GM19238 (cell line): ENCODE measurements at regions not wholly inside any gene's neighbourhood (a gene's known extent, or its start where the extent isn't known, plus 50 kb on each side); places are given as distances from the start of the nearest gene placed in this dataset.
"Not testable (repeated sequence)": the region's sequence is repeated elsewhere in the genome, so short reads cannot be mapped to it uniquely, and the experiment has no call there.

Source experiments
- DNase-seq: peaks from one replicate; pipeline ENCODE4 v3.0.0; 2011; ENCODE audit warnings: low spot score; ENCODE audit not compliant: insufficient read length

- no peak for DNase-seq
These were observed 915.3 kb downstream of the UQCRFS1 start for GRCh38 chr19:28297586-28298157.

DNA sequence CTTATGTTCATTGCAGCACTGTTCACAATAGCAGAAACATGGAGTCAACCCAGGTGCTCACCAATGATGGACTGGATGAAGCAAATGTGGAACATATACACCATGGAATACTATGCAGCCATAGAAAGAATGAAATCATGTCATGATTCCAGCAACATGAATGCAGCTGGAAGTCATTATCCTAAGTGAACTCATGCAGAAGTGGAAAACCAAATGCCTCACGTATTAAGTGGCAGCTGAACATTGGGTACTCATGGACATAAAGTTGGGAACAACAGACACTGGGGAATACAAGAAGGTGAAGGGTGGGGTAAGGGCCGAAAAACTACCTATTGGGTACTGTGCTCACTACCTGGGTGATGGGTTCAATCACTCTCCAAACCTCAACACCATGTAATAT, 915.9 kb downstream of the UQCRFS1 start:
- no peak for DNase-seq

DNA sequence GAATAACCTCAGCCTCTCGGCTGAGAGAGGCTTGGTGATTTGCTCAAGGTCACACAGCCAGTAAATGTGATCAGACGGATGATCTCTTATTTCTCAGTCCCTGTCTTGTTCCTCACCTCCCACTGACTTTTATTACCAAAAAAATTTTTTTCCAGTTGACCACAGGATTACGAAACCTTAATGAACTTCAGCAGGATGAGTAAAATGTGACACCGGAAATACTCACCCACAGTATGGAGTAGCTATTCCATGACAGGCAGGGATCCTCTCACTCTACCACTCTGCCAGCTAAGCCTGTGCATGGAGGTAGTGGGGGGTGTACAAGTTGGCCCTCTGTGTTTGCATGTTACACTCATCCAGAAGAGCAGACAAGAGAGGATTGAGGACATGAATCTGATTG, 916.4 kb downstream of the UQCRFS1 start:
- no peak for DNase-seq

- not testable (repeated sequence) for DNase-seq
These were observed 918.0 kb downstream of the UQCRFS1 start for GRCh38 chr19:28294975-28295374.

DNA sequence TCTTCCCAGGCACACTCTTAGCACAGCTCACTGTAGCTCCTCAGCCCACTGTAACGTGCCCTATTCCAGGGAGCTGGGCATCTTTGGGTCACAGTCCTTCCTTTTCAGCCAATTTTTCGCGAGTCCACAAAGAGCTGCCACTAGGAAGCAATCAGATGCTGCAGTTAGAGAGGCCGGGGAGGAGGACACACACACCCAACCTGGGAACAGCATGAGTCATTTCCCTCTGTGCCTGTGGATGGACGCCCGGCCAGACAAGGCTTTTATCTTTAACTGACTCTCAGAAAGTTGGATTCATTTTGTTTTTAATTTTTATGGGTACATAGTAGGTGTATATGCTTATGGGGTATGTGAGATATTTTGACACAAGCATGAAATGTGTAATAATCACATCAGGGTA, 918.6 kb downstream of the UQCRFS1 start:
- no peak for DNase-seq

GRCh38 chr19:28293685-28294084, 919.3 kb downstream of the UQCRFS1 start:
- no peak for DNase-seq

- DNase-seq: no peak
These were observed 920.0 kb downstream of the UQCRFS1 start for GRCh38 chr19:28292822-28293500.

DNA sequence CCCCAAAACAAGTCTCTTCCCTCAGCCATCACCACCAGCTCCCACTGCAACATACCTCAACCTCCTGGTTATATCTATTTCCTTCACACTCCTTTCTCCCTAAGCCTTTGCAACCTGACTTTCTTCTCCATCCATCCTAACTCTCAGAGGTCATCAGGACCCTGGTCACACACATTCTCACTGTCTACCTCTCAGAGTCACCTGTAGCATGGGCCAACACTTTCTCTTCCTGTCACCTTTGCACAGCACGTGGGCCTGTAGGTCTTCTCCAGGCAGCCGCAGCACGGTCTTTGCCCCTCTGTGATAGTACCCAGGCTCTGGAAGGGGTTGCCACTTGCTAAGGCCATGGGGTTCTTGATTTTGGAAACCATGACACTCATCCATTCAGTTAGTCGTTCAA, 921.1 kb downstream of the UQCRFS1 start:
- no peak for DNase-seq

DNA sequence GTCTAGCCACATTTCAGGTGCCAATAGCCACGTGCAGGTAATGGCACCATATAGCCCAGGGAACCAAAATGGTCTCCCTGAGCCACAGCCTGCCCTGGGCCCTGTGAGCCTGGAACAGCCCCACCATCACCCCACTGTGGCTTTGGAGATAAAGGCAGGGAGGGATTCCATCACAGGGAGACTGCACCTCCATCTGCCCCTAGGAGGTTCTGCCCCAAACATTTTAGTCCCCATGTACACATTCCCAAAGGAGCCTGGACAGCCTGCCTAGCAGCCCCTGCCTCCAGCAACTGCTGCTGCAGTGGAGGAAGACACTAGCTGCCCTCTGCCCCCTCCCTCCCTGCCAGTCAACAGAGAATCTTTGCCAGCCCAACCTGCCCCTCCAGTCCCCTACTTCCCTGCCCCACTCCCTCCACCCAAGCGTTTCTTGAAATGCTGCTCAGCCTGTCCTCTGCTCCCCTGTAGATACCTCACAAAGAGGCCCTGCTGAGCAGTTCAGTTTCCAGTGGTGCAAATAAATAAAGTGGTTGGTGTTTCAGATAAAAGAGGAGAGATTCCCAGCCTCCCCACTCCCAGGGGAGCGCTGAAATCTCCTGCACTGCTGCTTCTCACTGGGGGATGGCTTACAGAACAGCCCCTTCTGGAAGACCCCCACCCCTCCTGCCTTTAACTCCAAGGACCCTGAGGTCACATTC, 921.8 kb downstream of the UQCRFS1 start:
- no peak for DNase-seq

GRCh38 chr19:28289295-28290063, 923.5 kb downstream of the UQCRFS1 start:
- no peak for DNase-seq

- no peak for DNase-seq
These were observed 924.2 kb downstream of the UQCRFS1 start for GRCh38 chr19:28288572-28289264.

DNA sequence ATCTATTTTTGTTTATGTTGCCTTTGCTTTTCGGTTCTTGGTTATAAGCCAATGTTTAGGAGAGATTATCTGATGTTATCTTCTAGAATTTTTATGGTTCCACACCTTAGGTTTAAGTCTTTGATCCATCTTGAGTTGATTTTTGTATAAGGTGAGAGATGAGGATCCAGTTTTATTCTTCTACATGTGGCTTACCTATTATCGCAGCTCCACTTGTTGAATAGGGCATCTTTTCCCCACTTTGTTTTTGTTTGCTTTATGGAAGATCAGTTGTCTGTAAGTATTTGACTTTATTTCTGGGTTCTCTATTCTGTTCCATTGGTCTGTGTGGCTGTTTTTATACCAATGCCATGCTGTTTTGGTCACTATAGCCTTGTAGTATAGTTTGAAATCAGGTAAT, 927.0 kb downstream of the UQCRFS1 start:
- no peak for DNase-seq

DNA sequence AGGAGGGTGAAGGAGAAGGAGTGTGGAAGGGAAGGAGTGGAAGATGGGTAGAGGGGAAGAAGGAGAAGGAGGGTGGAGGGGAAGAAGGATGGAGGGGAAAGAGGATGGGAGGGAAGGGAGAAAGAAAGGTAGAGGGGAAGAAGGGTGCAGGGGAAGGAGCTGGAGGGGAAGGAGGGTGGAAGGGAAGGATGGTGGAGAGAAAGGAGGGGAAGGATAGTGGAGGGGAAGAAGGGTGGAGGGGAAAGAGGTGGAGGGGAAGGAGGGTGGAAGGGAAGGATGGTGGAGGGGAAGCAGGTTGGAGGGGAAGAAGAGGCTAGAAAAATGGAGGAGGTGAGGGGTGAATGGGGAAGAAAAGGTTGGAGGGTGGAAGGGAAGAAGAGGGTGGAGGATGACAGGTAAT, 927.9 kb downstream of the UQCRFS1 start:
- no peak for DNase-seq

GRCh38 chr19:28284389-28284788, 928.6 kb downstream of the UQCRFS1 start:
- no peak for DNase-seq

- DNase-seq: no peak
These were observed 929.4 kb downstream of the UQCRFS1 start for GRCh38 chr19:28283592-28283991.

- DNase-seq: no peak
These were observed 931.3 kb downstream of the UQCRFS1 start for GRCh38 chr19:28281676-28282075.

DNA sequence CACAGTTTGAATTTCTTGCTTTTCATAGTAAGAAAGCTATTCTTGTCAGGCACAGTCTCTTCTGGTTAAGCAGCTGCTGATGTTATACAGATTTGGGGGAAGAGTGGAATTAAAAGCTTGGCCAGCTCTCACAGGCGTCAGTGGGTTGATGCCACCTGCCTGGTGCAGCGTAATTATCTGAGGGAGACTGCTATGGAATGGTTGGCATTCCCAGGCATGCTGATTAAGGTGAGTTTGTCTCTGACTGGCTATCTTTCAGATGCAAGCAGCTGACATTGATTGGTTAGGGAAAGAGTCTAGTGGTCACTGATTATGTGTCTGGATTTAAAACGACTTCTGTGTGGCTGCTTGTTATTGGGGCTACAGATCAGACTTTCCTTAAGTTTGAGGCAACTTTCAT, 948.4 kb downstream of the UQCRFS1 start:
- DNase-seq: no peak

GRCh38 chr19:28258829-28259228, 954.1 kb downstream of the UQCRFS1 start:
- DNase-seq: no peak

DNA sequence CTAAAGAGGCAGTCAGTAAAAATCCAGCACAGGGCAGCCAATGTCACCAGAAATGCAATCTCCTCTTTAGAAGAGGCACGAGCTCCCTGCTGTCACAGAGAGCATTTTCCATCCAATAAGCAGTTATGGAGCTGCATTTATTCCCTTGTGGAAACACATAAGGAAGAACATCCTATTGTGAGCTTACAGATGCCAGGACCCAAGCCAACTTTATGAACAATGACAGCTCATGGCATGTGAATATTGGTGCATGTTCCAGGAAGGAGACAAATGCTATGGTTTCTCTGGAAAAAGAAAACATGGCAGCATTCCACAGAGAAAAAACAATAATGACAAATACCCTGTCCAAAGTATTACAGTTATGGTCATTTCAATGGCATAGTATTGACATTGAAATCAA, 955.6 kb downstream of the UQCRFS1 start:
- no peak for DNase-seq

- DNase-seq: no peak
These were observed 965.7 kb downstream of the UQCRFS1 start for GRCh38 chr19:28247243-28247642.

DNA sequence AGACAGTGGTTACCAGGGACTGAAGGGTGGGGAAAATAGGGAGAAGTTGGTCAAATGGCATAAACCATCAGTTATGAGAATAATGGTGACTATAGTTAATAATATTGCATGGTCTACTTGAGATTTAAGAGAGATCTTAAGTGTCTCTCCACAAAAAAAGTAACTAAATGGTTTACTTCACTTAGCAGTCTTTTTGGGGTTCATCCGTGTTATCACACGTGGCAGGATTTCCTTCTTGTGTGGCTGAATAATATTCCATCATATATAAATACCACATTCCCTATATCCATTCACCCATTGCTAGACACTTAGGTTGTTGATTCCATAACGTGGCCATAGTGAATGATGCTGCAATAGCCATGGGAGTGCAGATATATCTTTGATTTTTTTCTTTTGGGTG, 967.0 kb downstream of the UQCRFS1 start:
- DNase-seq: no peak

DNA sequence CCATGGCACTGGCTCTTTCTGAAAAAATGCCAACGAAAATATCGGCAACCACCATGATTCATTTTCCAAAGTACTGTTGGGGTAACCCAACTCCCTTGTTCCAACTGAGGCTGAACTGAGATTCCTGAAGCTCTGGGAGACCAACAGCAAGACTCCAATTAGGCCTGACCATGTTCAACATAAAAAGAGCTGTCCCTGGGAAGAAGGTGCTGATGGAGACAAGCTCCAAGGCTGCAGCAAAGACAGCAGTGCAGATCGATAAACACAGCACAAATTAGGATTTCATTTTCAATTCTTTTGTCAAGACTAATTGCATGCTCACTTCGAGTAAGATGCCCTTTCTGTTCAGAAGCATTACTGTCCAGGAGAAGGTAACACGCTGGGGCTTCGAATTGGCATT, 968.0 kb downstream of the UQCRFS1 start:
- no peak for DNase-seq
